Esophagus squamous epithelium (tissue), 4 donors: ENCODE measurements at regions not wholly inside any gene's neighbourhood (a gene's known extent, or its start where the extent isn't known, plus 50 kb on each side); places are given as distances from the start of the nearest gene placed in this dataset.

Experiments used
- CTCF ChIP-seq, 6 experiments: fragments of 450-650 bp in 4 of 6; fragments of 200-600 bp in 2 of 6; sonication (generic) in 2 of 6; IDR thresholded peaks; one replicate each; pipeline ENCODE4 v1.5.1; 2016 to 2019; ENCODE audit warnings: antibody characterized with exemption in 6 of 6, mild to moderate bottlenecking in 4 of 6, moderate library complexity in 4 of 6
- POLR2A ChIP-seq, 4 donors: fragments of 450-650 bp; IDR thresholded peaks; one replicate each; pipeline ENCODE4 v1.6.1; 2017; ENCODE audit warnings: antibody characterized with exemption in 4 of 4, mild to moderate bottlenecking in 4 of 4, moderate library complexity in 3 of 4

- no peak for TF ChIP-seq CTCF (IDR thresholded peaks at IDR 0.05)
- no peak for TF ChIP-seq POLR2A (IDR thresholded peaks at IDR 0.05)
Observed at GRCh38 chr12:102691773-102692555, 211.6 kb upstream of the IGF1 start.
